ENCODE measurements at regions not wholly inside any gene's neighbourhood (a gene's known extent, or its start where the extent isn't known, plus 50 kb on each side); places are given as distances from the start of the nearest gene placed in this dataset.

DNA sequence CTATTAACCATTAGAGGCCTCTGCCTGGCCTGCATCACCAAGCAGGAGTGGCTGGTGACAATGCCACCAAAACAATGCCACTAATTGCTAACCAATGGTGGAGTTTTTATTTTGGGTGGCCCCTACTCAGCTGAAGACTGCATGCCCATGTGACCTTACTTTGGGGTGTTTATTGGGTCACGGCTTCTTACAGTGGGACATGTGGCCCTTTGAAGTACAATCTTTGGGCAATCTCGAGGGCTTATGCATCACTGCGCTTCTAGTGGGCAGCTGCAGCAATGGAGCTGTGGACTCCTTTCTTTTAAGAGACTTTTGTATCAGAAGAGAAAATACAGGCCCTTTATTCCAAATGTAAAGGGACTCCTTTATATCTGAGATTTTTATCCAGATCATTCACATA, 85.7 kb downstream of the IGLL5 start:
- no peak overlapping the region for H2AFZ ChIP-seq (ENCODE audit: insufficient read depth, low read length, poor library complexity)
- no peak overlapping the region for H3K9ac ChIP-seq (ENCODE audit: low read length)
- no peaks in the 10 kb centered on the region for H3K36me3 ChIP-seq (ENCODE audit: control insufficient read depth in 1 of 2, insufficient read depth in 2 of 2, low read length in 2 of 2)
- H3K4me1 ChIP-seq (ENCODE audit: control insufficient read depth in 1 of 2, insufficient read depth in 2 of 2, low read length in 2 of 2) = no peaks in the 10 kb centered on the region
- no peak overlapping the region for H3K14ac ChIP-seq (ENCODE audit: low read length)
- H4K91ac ChIP-seq (ENCODE audit: low read depth, low read length) = no peak overlapping the region
- no peak overlapping the region for H4K12ac ChIP-seq (ENCODE audit: low read depth, low read length)
- peaks cover 2% of the 10 kb centered on the region for H3K9me3 ChIP-seq (ENCODE audit: insufficient read depth, low read depth, low read length)
- no peaks in the 10 kb centered on the region for H3K27me3 ChIP-seq (ENCODE audit: insufficient read depth, low read length)
- no peak for DNase-seq
- no peak overlapping the region for H3K4me3 ChIP-seq (ENCODE audit: low read depth, low read length)
- H3K23ac ChIP-seq (ENCODE audit: low read length) = no peak overlapping the region
- no peak overlapping the region for H2BK120ac ChIP-seq (ENCODE audit: insufficient read depth, low read length, poor library complexity)
- no peak overlapping the region for H3K4ac ChIP-seq (ENCODE audit: low read depth, low read length)
- no peak overlapping the region for H4K8ac ChIP-seq (ENCODE audit: low read depth, low read length)
- no peaks in the 10 kb centered on the region for H3K79me1 ChIP-seq (ENCODE audit: low read length)
- H3K4me2 ChIP-seq (ENCODE audit: low read length) = no peak overlapping the region
- no peak overlapping the region for H2BK12ac ChIP-seq (ENCODE audit: low read length)
- no peaks in the 10 kb centered on the region for H3K79me2 ChIP-seq (ENCODE audit: control insufficient read depth, insufficient read depth, low read length, poor library complexity)
- no peak overlapping the region for H3K27ac ChIP-seq (ENCODE audit: low read depth, low read length)
- no peak overlapping the region for H3K18ac ChIP-seq (ENCODE audit: low read length)
- H2AK5ac ChIP-seq (ENCODE audit: low read length) = no peak overlapping the region
- no CpG with 5 or more reads among the region's 3 CpGs for WGBS (ENCODE audit: extremely low coverage, insufficient coverage, insufficient read length)
- H2BK5ac ChIP-seq (ENCODE audit: low read depth, low read length, poor library complexity) = no peak overlapping the region

GRCh38 chr22:22974156-22974555, 86.5 kb downstream of the IGLL5 start:
- Histone ChIP-seq H3K4me2 (ENCODE audit: low read length) (no peak overlapping the region), H3K27ac (ENCODE audit: low read depth, low read length) (no peak overlapping the region), H3K79me1 (ENCODE audit: low read length) (no peaks in the 10 kb centered on the region), H2BK120ac (ENCODE audit: insufficient read depth, low read length, poor library complexity) (no peak overlapping the region), H3K18ac (ENCODE audit: low read length) (no peak overlapping the region), H3K9me3 (ENCODE audit: insufficient read depth, low read depth, low read length) (peaks cover 2% of the 10 kb centered on the region), H4K12ac (ENCODE audit: low read depth, low read length) (no peak overlapping the region), H3K4me1 (ENCODE audit: control insufficient read depth in 1 of 2, insufficient read depth in 2 of 2, low read length in 2 of 2) (no peaks in the 10 kb centered on the region), H3K36me3 (ENCODE audit: control insufficient read depth in 1 of 2, insufficient read depth in 2 of 2, low read length in 2 of 2) (no peaks in the 10 kb centered on the region), H3K9ac (ENCODE audit: low read length) (no peak overlapping the region), H3K27me3 (ENCODE audit: insufficient read depth, low read length) (no peaks in the 10 kb centered on the region), H3K79me2 (ENCODE audit: control insufficient read depth, insufficient read depth, low read length, poor library complexity) (no peaks in the 10 kb centered on the region), H3K23ac (ENCODE audit: low read length) (no peak overlapping the region), H3K4ac (ENCODE audit: low read depth, low read length) (no peak overlapping the region), H4K91ac (ENCODE audit: low read depth, low read length) (no peak overlapping the region), H2BK12ac (ENCODE audit: low read length) (no peak overlapping the region), H2AK5ac (ENCODE audit: low read length) (no peak overlapping the region), H3K4me3 (ENCODE audit: low read depth, low read length) (no peak overlapping the region), H3K14ac (ENCODE audit: low read length) (no peak overlapping the region), H4K8ac (ENCODE audit: low read depth, low read length) (no peak overlapping the region), H2AFZ (ENCODE audit: insufficient read depth, low read length, poor library complexity) (no peak overlapping the region), H2BK5ac (ENCODE audit: low read depth, low read length, poor library complexity) (no peak overlapping the region)
- no CpG with 5 or more reads among the region's 3 CpGs for WGBS (ENCODE audit: extremely low coverage, insufficient coverage, insufficient read length)
- DNase-seq = no peak

DNA sequence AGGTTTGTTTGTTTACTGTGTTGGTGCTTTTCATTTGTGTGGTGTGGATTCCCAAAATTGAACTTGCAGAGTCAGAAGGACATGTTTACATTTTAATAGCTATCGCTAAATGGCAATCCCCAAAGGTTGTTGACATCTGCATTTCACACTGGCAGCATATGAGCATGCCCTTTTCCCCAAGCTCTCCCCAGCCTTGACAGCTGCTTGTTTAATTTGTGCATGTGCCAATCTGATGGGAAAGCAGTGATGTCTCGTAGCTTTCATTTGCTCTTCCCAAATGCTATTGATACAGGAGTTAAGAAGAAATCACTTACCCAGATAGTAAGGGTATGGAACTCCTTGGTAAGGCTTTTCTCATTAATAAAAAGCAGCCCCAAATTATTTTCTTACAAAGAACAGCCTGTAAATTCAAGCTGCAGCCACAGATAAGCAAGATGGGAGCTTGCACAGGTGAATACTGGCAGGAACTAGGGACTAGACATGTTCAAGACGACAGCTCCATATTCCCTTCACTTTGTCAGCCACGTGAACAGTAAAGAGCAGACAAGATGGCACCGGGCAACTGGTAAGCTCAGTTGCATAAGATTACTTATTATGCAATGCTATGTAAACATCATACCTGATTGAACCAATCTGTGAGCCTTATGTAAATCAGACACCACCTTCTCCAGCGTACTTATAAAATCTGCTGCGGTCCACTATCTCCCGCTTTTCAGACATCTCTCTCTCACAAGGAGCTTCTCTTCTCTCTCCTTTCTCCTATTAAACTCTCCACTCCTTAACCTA, 87.4 kb downstream of the IGLL5 start:
- Histone ChIP-seq H3K36me3 (ENCODE audit: control insufficient read depth in 1 of 2, insufficient read depth in 2 of 2, low read length in 2 of 2) (no peaks in the 10 kb centered on the region), H3K27ac (ENCODE audit: low read depth, low read length) (no peak overlapping the region), H3K18ac (ENCODE audit: low read length) (no peak overlapping the region), H3K4me2 (ENCODE audit: low read length) (no peak overlapping the region), H3K27me3 (ENCODE audit: insufficient read depth, low read length) (no peaks in the 10 kb centered on the region), H3K4me3 (ENCODE audit: low read depth, low read length) (no peak overlapping the region), H3K79me2 (ENCODE audit: control insufficient read depth, insufficient read depth, low read length, poor library complexity) (no peaks in the 10 kb centered on the region), H3K9me3 (ENCODE audit: insufficient read depth, low read depth, low read length) (peaks cover 2% of the 10 kb centered on the region), H4K91ac (ENCODE audit: low read depth, low read length) (no peak overlapping the region), H2BK5ac (ENCODE audit: low read depth, low read length, poor library complexity) (no peak overlapping the region), H2AFZ (ENCODE audit: insufficient read depth, low read length, poor library complexity) (no peak overlapping the region), H2BK120ac (ENCODE audit: insufficient read depth, low read length, poor library complexity) (no peak overlapping the region), H3K23ac (ENCODE audit: low read length) (no peak overlapping the region), H4K12ac (ENCODE audit: low read depth, low read length) (no peak overlapping the region), H2BK12ac (ENCODE audit: low read length) (no peak overlapping the region), H3K4ac (ENCODE audit: low read depth, low read length) (no peak overlapping the region), H3K79me1 (ENCODE audit: low read length) (no peaks in the 10 kb centered on the region), H3K4me1 (ENCODE audit: control insufficient read depth in 1 of 2, insufficient read depth in 2 of 2, low read length in 2 of 2) (no peaks in the 10 kb centered on the region), H4K8ac (ENCODE audit: low read depth, low read length) (no peak overlapping the region), H3K9ac (ENCODE audit: low read length) (no peak overlapping the region), H2AK5ac (ENCODE audit: low read length) (no peak overlapping the region), H3K14ac (ENCODE audit: low read length) (no peak overlapping the region)
- no CpG with 5 or more reads among the region's 8 CpGs for WGBS (ENCODE audit: extremely low coverage, insufficient coverage, insufficient read length)
- no peak for DNase-seq

GRCh38 chr22:22976033-22976922, 88.7 kb downstream of the IGLL5 start:
- no peaks in the 10 kb centered on the region for H3K36me3 ChIP-seq (ENCODE audit: control insufficient read depth in 1 of 2, insufficient read depth in 2 of 2, low read length in 2 of 2)
- H2BK120ac ChIP-seq (ENCODE audit: insufficient read depth, low read length, poor library complexity) = no peak overlapping the region
- no peak overlapping the region for H2AK5ac ChIP-seq (ENCODE audit: low read length)
- H3K4me3 ChIP-seq (ENCODE audit: low read depth, low read length) = no peak overlapping the region
- H3K9me3 ChIP-seq (ENCODE audit: insufficient read depth, low read depth, low read length) = peaks cover 2% of the 10 kb centered on the region
- no peak for DNase-seq
- H3K79me1 ChIP-seq (ENCODE audit: low read length) = no peaks in the 10 kb centered on the region
- no peak overlapping the region for H2BK5ac ChIP-seq (ENCODE audit: low read depth, low read length, poor library complexity)
- H3K4ac ChIP-seq (ENCODE audit: low read depth, low read length) = no peak overlapping the region
- H3K4me2 ChIP-seq (ENCODE audit: low read length) = no peak overlapping the region
- H3K27me3 ChIP-seq (ENCODE audit: insufficient read depth, low read length) = no peaks in the 10 kb centered on the region
- no peak overlapping the region for H2AFZ ChIP-seq (ENCODE audit: insufficient read depth, low read length, poor library complexity)
- H3K18ac ChIP-seq (ENCODE audit: low read length) = no peak overlapping the region
- H2BK12ac ChIP-seq (ENCODE audit: low read length) = no peak overlapping the region
- H3K14ac ChIP-seq (ENCODE audit: low read length) = no peak overlapping the region
- no peak overlapping the region for H3K23ac ChIP-seq (ENCODE audit: low read length)
- H4K12ac ChIP-seq (ENCODE audit: low read depth, low read length) = no peak overlapping the region
- no peak overlapping the region for H3K9ac ChIP-seq (ENCODE audit: low read length)
- no peaks in the 10 kb centered on the region for H3K4me1 ChIP-seq (ENCODE audit: control insufficient read depth in 1 of 2, insufficient read depth in 2 of 2, low read length in 2 of 2)
- no peaks in the 10 kb centered on the region for H3K79me2 ChIP-seq (ENCODE audit: control insufficient read depth, insufficient read depth, low read length, poor library complexity)
- WGBS (ENCODE audit: extremely low coverage, insufficient coverage, insufficient read length) = no CpG with 5 or more reads among the region's 9 CpGs
- no peak overlapping the region for H4K91ac ChIP-seq (ENCODE audit: low read depth, low read length)
- no peak overlapping the region for H3K27ac ChIP-seq (ENCODE audit: low read depth, low read length)
- H4K8ac ChIP-seq (ENCODE audit: low read depth, low read length) = no peak overlapping the region

Data from trophoblast cell (in vitro differentiated cells and primary cell).